Natural killer cell (primary cell): ENCODE measurements at regions not wholly inside any gene's neighbourhood (a gene's known extent, or its start where the extent isn't known, plus 50 kb on each side); places are given as distances from the start of the nearest gene placed in this dataset.

ENCODE experiments used
- ATAC-seq, 3 donors: fragments of 150-1000 bp in 2 of 3; fragments of 200-7000 bp in 1 of 3; cut with Tn5 transposase; 1 replicate in 1 of 3; 2 replicates in 2 of 3; pipeline ENCODE4 v1.10.0; 2021; ENCODE audit warnings: mild to moderate bottlenecking in 2 of 3, moderate library complexity in 2 of 3
- DNase-seq, 2 donors: peaks; one replicate each; pipeline versions ENCODE4 v3.0.0 to v3.0.0-alpha.2; 2013 to 2021; ENCODE audit warnings: mixed read lengths in 1 of 2
- H3K27ac ChIP-seq: one replicate; pipeline ENCODE4 v1.5.1; 2013; ENCODE audit warnings: mild to moderate bottlenecking, low read length
- H3K27me3 ChIP-seq: one replicate; pipeline ENCODE4 v1.6.1; 2013; ENCODE audit warnings: low read length; ENCODE audit not compliant: control insufficient read depth, insufficient read depth
- H3K36me3 ChIP-seq: one replicate; pipeline ENCODE4 v1.6.1; 2013; ENCODE audit warnings: low read length; ENCODE audit not compliant: control insufficient read depth, insufficient read depth
- H3K4me1 ChIP-seq: one replicate; pipeline ENCODE4 v1.6.1; 2013; ENCODE audit warnings: low read length; ENCODE audit not compliant: control insufficient read depth, insufficient read depth
- H3K4me3 ChIP-seq: one replicate; pipeline ENCODE4 v1.5.1; 2013; ENCODE audit warnings: low read length
- H3K9me3 ChIP-seq: one replicate; pipeline ENCODE4 v1.6.1; 2013; ENCODE audit warnings: low read length; ENCODE audit not compliant: control insufficient read depth, insufficient read depth
- H3K27ac Mint-ChIP-seq, 2 donors: one replicate each; pipeline ENCODE4 v1.8.0; 2022; ENCODE audit warnings: mild to moderate bottlenecking in 2 of 2, mixed read lengths in 2 of 2, moderate library complexity in 1 of 2
- H3K27me3 Mint-ChIP-seq, 2 donors: one replicate each; pipeline ENCODE4 v1.8.0; 2022; ENCODE audit warnings: low read depth in 2 of 2, mixed read lengths in 2 of 2
- H3K36me3 Mint-ChIP-seq: one replicate; pipeline ENCODE4 v1.8.0; 2022; ENCODE audit warnings: mixed read lengths
- H3K4me1 Mint-ChIP-seq, 2 donors: one replicate each; pipeline ENCODE4 v1.8.0; 2022; ENCODE audit warnings: mixed read lengths in 2 of 2
- H3K4me3 Mint-ChIP-seq: one replicate; pipeline ENCODE4 v1.8.0; 2022; ENCODE audit warnings: mild to moderate bottlenecking, moderate library complexity, mixed read lengths
- H3K9me3 Mint-ChIP-seq, 2 donors: one replicate each; pipeline ENCODE4 v1.8.0; 2022; ENCODE audit warnings: mixed read lengths in 2 of 2
- WGBS: methylation state at CpG from one replicate; pipeline ENCODE4 v1.1.7; 2013; ENCODE audit warnings: missing lambda C conversion rate; ENCODE audit not compliant: insufficient coverage; 5-methylcytosine and 5-hydroxymethylcytosine counted together
- intact Hi-C: fragments of 100-400 bp; cut with micrococcal nuclease; formaldehyde crosslinking; loops from one replicate; pipeline ENCODE4 v1.14.2; 2022
- TF ChIP-seq, protein P1 (sequence below): fragments of 200-600 bp; IDR thresholded peaks from one replicate; pipeline ENCODE4 v1.8.0; 2022; ENCODE audit warnings: antibody characterized with exemption

DNA sequence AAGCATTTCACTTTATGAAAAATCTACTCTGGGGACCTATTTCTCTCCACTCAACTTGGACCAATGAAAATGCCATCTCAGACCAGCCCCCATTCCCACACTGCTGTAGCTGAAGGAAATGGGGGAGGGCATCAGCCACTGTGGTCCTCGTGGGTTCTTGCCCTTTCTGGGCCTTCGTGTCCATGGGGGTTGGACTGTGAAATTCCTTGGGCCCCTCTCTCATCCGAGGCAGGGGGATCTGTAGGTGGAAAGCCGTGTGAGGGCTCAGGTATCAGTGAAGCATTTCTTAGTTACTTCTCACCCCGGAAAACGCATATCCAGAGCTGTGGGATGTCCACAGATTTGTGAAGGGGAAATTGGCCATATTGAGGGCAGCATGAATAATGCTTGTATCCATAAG, 147.9 kb downstream of the CDC5L start:
- TF ChIP-seq, protein P1, sequence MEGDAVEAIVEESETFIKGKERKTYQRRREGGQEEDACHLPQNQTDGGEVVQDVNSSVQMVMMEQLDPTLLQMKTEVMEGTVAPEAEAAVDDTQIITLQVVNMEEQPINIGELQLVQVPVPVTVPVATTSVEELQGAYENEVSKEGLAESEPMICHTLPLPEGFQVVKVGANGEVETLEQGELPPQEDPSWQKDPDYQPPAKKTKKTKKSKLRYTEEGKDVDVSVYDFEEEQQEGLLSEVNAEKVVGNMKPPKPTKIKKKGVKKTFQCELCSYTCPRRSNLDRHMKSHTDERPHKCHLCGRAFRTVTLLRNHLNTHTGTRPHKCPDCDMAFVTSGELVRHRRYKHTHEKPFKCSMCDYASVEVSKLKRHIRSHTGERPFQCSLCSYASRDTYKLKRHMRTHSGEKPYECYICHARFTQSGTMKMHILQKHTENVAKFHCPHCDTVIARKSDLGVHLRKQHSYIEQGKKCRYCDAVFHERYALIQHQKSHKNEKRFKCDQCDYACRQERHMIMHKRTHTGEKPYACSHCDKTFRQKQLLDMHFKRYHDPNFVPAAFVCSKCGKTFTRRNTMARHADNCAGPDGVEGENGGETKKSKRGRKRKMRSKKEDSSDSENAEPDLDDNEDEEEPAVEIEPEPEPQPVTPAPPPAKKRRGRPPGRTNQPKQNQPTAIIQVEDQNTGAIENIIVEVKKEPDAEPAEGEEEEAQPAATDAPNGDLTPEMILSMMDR: no peak

GRCh38 chr6:44535967-44536366, 148.5 kb downstream of the CDC5L start:
- Mint-ChIP-seq H3K4me3 (no peak overlapping the region), H3K9me3 (no peaks in the 10 kb centered on the region), H3K36me3 (no peaks in the 10 kb centered on the region), H3K27me3 (peaks cover 4 to 6% of the 10 kb centered on the region in 2 donors), H3K4me1 (no peaks in the 10 kb centered on the region), H3K27ac (no peak overlapping the region)
- no peaks in the 10 kb centered on the region for H3K27me3 ChIP-seq
- TF ChIP-seq, protein P1: no peak
- no peak overlapping the region for H3K27ac ChIP-seq
- no peak overlapping the region for H3K4me3 ChIP-seq
- intact Hi-C loops: no loop called here
- DNase-seq: no peak
- no peaks in the 10 kb centered on the region for H3K4me1 ChIP-seq
- ATAC-seq: no peak
- WGBS: 89% methylated on average over 4 of the region's 4 CpGs
- no peaks in the 10 kb centered on the region for H3K36me3 ChIP-seq
- no peaks in the 10 kb centered on the region for H3K9me3 ChIP-seq

More for the DNA sequence above, 147.9 kb downstream of the CDC5L start:
- Mint-ChIP-seq H3K4me3 (no peak overlapping the region), H3K9me3 (no peaks in the 10 kb centered on the region), H3K36me3 (no peaks in the 10 kb centered on the region), H3K27ac (no peak overlapping the region), H3K27me3 (peaks cover 1 to 4% of the 10 kb centered on the region in 2 donors), H3K4me1 (no peaks in the 10 kb centered on the region)
- Histone ChIP-seq H3K9me3 (no peaks in the 10 kb centered on the region), H3K4me1 (no peaks in the 10 kb centered on the region), H3K36me3 (no peaks in the 10 kb centered on the region), H3K27ac (no peak overlapping the region), H3K27me3 (no peaks in the 10 kb centered on the region), H3K4me3 (no peak overlapping the region)
- intact Hi-C loops: no loop called here
- WGBS: 79% methylated on average over 6 of the region's 6 CpGs
- DNase-seq (no peak), ATAC-seq (no peak)

- no peak overlapping the region for H3K4me3 ChIP-seq
- Mint-ChIP-seq H3K4me3 (no peak overlapping the region), H3K4me1 (no peaks in the 10 kb centered on the region), H3K27ac (no peak overlapping the region), H3K27me3 (peaks cover 4 to 15% of the 10 kb centered on the region in 2 donors), H3K36me3 (no peaks in the 10 kb centered on the region), H3K9me3 (no peaks in the 10 kb centered on the region)
- no peak for ATAC-seq
- TF ChIP-seq, protein P1: no peak
- H3K4me1 ChIP-seq: no peaks in the 10 kb centered on the region
- no peaks in the 10 kb centered on the region for H3K27me3 ChIP-seq
- no peak overlapping the region for H3K27ac ChIP-seq
- intact Hi-C loops: no loop called here
- no peaks in the 10 kb centered on the region for H3K9me3 ChIP-seq
- no peaks in the 10 kb centered on the region for H3K36me3 ChIP-seq
- DNase-seq: no peak
- 85% methylated on average over 10 of the region's 10 CpGs for WGBS
Measured at GRCh38 chr6:44537306-44538049, 150.0 kb downstream of the CDC5L start.
